HUDEP-2 (cell line): ENCODE measurements at regions not wholly inside any gene's neighbourhood (a gene's known extent, or its start where the extent isn't known, plus 50 kb on each side); places are given as distances from the start of the nearest gene placed in this dataset.
"Not testable (repeated sequence)": the region's sequence is repeated elsewhere in the genome, so short reads cannot be mapped to it uniquely, and the experiment has no call there.

Source experiments
- DNase-seq, 76 experiments: peaks; one replicate each; lab custom pipeline; 2025; ENCODE audit not compliant: unreplicated experiment in 76 of 76; lab: John Stamatoyannopoulos, UW

- DNase-seq = no peak
Observed at GRCh38 chr14:89056394-89056793, 231.9 kb downstream of the TTC8 start.

GRCh38 chr14:89058697-89059096 lies 234.2 kb downstream of the TTC8 start:
- no peak for DNase-seq

- DNase-seq = no peak
Observed at GRCh38 chr14:89060191-89060590, 235.7 kb downstream of the TTC8 start.

- no peak for DNase-seq
Observed at GRCh38 chr14:89061696-89062095, 237.2 kb downstream of the TTC8 start.

GRCh38 chr14:89065879-89066278 lies 241.4 kb downstream of the TTC8 start:
- no peak for DNase-seq

GRCh38 chr14:89067293-89067972 lies 243.0 kb downstream of the TTC8 start:
- DNase-seq = no peak

- DNase-seq = no peak
Observed at GRCh38 chr14:89078021-89078795, 253.8 kb downstream of the TTC8 start.

GRCh38 chr14:89085231-89085731 lies 260.8 kb downstream of the TTC8 start:
- no peak for DNase-seq

GRCh38 chr14:89085737-89086382 lies 261.4 kb downstream of the TTC8 start:
- DNase-seq = no peak

GRCh38 chr14:89088530-89088929 lies 264.1 kb downstream of the TTC8 start:
- no peak for DNase-seq

- no peak for DNase-seq
Observed at GRCh38 chr14:89089330-89089729, 264.9 kb downstream of the TTC8 start.

GRCh38 chr14:89091781-89092180 lies 267.3 kb downstream of the TTC8 start:
- DNase-seq = no peak

- DNase-seq = no peak
Observed at GRCh38 chr14:89093083-89093730, 268.8 kb downstream of the TTC8 start.

GRCh38 chr14:89095036-89095435 lies 270.6 kb downstream of the TTC8 start:
- no peak for DNase-seq

- DNase-seq = no peak
Observed at GRCh38 chr14:89096946-89097345, 272.5 kb downstream of the TTC8 start.

GRCh38 chr14:89098254-89098653 lies 273.8 kb downstream of the TTC8 start:
- no peak for DNase-seq

GRCh38 chr14:89104171-89104817 lies 279.8 kb downstream of the TTC8 start:
- DNase-seq = not testable (repeated sequence)

- DNase-seq = not testable (repeated sequence)
Observed at GRCh38 chr14:89104861-89105260, 280.4 kb downstream of the TTC8 start.
